ENCODE measurements at regions not wholly inside any gene's neighbourhood (a gene's known extent, or its start where the extent isn't known, plus 50 kb on each side); places are given as distances from the start of the nearest gene placed in this dataset.
"Not testable (repeated sequence)": the region's sequence is repeated elsewhere in the genome, so short reads cannot be mapped to it uniquely, and the experiment has no call there.

- TF ChIP-seq RELA (IDR thresholded peaks at IDR 0.05; ENCODE audit: borderline replicate concordance, partially characterized antibody); MAX (IDR thresholded peaks at IDR 0.05; ENCODE audit: low read depth, low read length); EP300 (IDR thresholded peaks at IDR 0.05; ENCODE audit: borderline replicate concordance in 1 of 2, control insufficient read depth in 1 of 2, low read depth in 2 of 2, low read length in 2 of 2); RUNX3 (IDR thresholded peaks at IDR 0.05; ENCODE audit: low read length); EZH2 (IDR thresholded peaks at IDR 0.05; ENCODE audit: borderline replicate concordance, control insufficient read depth, low read depth, low read length); NFYB (IDR thresholded peaks at IDR 0.05; ENCODE audit: insufficient read depth, low read depth, low read length); MTA3 (IDR thresholded peaks at IDR 0.05; ENCODE audit: borderline replicate concordance, low read length); ZBTB11 (CRISPR knock-in tag; IDR thresholded peaks at IDR 0.05); SRF (IDR thresholded peaks at IDR 0.05; ENCODE audit: low read depth in 2 of 2, low read length in 2 of 2): not testable (repeated sequence)
- TF ChIP-seq, protein P1, sequence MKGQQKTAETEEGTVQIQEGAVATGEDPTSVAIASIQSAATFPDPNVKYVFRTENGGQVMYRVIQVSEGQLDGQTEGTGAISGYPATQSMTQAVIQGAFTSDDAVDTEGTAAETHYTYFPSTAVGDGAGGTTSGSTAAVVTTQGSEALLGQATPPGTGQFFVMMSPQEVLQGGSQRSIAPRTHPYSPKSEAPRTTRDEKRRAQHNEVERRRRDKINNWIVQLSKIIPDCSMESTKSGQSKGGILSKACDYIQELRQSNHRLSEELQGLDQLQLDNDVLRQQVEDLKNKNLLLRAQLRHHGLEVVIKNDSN (IDR thresholded peaks at IDR 0.05; ENCODE audit: borderline replicate concordance, extremely low read length, insufficient read depth, low read depth, low read length), result not testable (repeated sequence)
- TF ChIP-seq, protein P2, sequence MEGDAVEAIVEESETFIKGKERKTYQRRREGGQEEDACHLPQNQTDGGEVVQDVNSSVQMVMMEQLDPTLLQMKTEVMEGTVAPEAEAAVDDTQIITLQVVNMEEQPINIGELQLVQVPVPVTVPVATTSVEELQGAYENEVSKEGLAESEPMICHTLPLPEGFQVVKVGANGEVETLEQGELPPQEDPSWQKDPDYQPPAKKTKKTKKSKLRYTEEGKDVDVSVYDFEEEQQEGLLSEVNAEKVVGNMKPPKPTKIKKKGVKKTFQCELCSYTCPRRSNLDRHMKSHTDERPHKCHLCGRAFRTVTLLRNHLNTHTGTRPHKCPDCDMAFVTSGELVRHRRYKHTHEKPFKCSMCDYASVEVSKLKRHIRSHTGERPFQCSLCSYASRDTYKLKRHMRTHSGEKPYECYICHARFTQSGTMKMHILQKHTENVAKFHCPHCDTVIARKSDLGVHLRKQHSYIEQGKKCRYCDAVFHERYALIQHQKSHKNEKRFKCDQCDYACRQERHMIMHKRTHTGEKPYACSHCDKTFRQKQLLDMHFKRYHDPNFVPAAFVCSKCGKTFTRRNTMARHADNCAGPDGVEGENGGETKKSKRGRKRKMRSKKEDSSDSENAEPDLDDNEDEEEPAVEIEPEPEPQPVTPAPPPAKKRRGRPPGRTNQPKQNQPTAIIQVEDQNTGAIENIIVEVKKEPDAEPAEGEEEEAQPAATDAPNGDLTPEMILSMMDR (IDR thresholded peaks at IDR 0.05 in 2 of 3, conservative IDR thresholded peaks at IDR 0.05 in 1 of 3; ENCODE audit: control insufficient read depth in 2 of 3, extremely low read depth in 1 of 3, insufficient read depth in 1 of 3, low read depth in 3 of 3, low read length in 3 of 3), result not testable (repeated sequence)
Observed at GRCh38 chr16:64343820-64344443, 777.9 kb downstream of the CDH11 start.
